ENCODE measurements at regions not wholly inside any gene's neighbourhood (a gene's known extent, or its start where the extent isn't known, plus 50 kb on each side); places are given as distances from the start of the nearest gene placed in this dataset.

DNA sequence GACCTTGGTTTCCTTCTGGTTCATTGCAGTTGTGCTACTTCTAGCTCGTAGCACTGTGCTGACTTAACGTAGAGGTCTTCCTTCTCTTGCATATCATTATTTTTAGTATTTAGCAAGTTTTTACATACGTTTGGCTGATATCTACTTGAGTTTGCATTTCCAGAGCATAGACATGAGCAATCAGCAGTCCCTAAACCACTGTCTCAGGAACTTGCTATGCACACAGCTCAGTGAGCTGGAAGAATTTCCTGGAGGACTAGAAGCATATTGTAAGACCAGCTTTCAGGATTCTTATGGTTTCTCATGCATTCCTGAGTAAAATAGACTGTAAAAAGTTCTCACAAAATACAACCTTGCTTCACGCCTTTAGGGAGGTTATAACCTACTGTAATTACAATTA, 226.7 kb upstream of the PDGFD start:
- CTCF ChIA-PET, result interaction anchor here (0.6 to 1.1 kb wide), 2 partner anchors 17 to 62 kb away, joined by 3 to 5 read pairs; no protein-coding TSS in a partner anchor
- no peaks in the 10 kb centered on the region for H3K36me3 ChIP-seq (ENCODE audit: control insufficient read depth in 2 of 2, insufficient read depth in 1 of 2, low read length in 2 of 2)
- no peaks in the 10 kb centered on the region for H3K9me3 ChIP-seq (ENCODE audit: control insufficient read depth, insufficient read depth, low read depth, low read length)
- POLR2A ChIA-PET, result no interaction called here
- no peaks in the 10 kb centered on the region for H3K4me1 ChIP-seq (ENCODE audit: control insufficient read depth, insufficient read depth, low read length)
- no peak overlapping the region for H3K27ac ChIP-seq (ENCODE audit: extremely low read depth, low read depth, low read length)
- TF ChIP-seq ZNF169 (tag by site-specific recombination; IDR thresholded peaks at IDR 0.05) (no peak), ZNF837 (tag by site-specific recombination; IDR thresholded peaks at IDR 0.05) (no peak), ZNF132 (tag by site-specific recombination; IDR thresholded peaks at IDR 0.05; ENCODE audit: borderline replicate concordance) (no peak), KLF16 (tag by site-specific recombination; IDR thresholded peaks at IDR 0.05) (no peak), ZXDB (tag by site-specific recombination; IDR thresholded peaks at IDR 0.05) (no peak), ZNF214 (tag by site-specific recombination; IDR thresholded peaks at IDR 0.05; ENCODE audit: borderline replicate concordance) (no peak), ZNF707 (tag by site-specific recombination; IDR thresholded peaks at IDR 0.05) (no peak), ZNF292 (tag by site-specific recombination; IDR thresholded peaks at IDR 0.05; ENCODE audit: borderline replicate concordance, low read depth) (no peak), ZNF426 (tag by site-specific recombination; IDR thresholded peaks at IDR 0.05) (no peak), KLF8 (tag by site-specific recombination; IDR thresholded peaks at IDR 0.05) (no peak), ZNF248 (tag by site-specific recombination; IDR thresholded peaks at IDR 0.05) (no peak)
- TF ChIP-seq, protein P1, sequence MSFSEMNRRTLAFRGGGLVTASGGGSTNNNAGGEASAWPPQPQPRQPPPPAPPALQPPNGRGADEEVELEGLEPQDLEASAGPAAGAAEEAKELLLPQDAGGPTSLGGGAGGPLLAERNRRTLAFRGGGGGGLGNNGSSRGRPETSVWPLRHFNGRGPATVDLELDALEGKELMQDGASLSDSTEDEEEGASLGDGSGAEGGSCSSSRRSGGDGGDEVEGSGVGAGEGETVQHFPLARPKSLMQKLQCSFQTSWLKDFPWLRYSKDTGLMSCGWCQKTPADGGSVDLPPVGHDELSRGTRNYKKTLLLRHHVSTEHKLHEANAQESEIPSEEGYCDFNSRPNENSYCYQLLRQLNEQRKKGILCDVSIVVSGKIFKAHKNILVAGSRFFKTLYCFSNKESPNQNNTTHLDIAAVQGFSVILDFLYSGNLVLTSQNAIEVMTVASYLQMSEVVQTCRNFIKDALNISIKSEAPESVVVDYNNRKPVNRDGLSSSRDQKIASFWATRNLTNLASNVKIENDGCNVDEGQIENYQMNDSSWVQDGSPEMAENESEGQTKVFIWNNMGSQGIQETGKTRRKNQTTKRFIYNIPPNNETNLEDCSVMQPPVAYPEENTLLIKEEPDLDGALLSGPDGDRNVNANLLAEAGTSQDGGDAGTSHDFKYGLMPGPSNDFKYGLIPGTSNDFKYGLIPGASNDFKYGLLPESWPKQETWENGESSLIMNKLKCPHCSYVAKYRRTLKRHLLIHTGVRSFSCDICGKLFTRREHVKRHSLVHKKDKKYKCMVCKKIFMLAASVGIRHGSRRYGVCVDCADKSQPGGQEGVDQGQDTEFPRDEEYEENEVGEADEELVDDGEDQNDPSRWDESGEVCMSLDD (tag by site-specific recombination; IDR thresholded peaks at IDR 0.05), result no peak
- TF ChIP-seq, protein P2, sequence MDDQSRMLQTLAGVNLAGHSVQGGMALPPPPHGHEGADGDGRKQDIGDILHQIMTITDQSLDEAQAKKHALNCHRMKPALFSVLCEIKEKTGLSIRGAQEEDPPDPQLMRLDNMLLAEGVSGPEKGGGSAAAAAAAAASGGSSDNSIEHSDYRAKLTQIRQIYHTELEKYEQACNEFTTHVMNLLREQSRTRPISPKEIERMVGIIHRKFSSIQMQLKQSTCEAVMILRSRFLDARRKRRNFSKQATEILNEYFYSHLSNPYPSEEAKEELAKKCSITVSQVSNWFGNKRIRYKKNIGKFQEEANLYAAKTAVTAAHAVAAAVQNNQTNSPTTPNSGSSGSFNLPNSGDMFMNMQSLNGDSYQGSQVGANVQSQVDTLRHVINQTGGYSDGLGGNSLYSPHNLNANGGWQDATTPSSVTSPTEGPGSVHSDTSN (CRISPR knock-in tag; IDR thresholded peaks at IDR 0.05), result no peak
- no peak overlapping the region for H3K4me3 ChIP-seq (ENCODE audit: low read depth, low read length)

DNA sequence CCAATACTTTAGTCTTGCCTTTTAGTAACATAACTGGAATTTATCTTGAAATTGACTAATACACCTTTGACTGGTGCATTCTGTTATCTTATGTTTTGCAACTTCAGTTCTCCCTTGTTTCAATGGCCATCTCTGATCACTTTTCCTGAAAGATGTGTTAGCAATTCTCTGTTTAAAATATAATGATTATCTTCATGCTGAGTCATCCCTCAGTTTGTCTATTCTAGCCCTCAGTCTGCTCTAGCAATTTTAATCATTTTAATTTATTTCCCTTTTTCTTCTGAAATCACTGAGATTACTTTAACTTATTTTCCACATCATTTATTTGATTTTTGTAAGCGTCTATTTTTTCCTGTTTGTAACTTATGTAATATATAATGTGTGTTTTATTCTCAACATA, 221.9 kb upstream of the PDGFD start:
- H3K27ac ChIP-seq (ENCODE audit: extremely low read depth, low read depth, low read length), result no peak overlapping the region
- H3K4me1 ChIP-seq (ENCODE audit: control insufficient read depth, insufficient read depth, low read length), result no peaks in the 10 kb centered on the region
- H3K4me3 ChIP-seq (ENCODE audit: low read depth, low read length), result no peak overlapping the region
- TF ChIP-seq TCF7L2 (IDR thresholded peaks at IDR 0.05; ENCODE audit: borderline replicate concordance, low read depth, low read length), result no peak
- TF ChIP-seq MZF1 (tag by site-specific recombination; IDR thresholded peaks at IDR 0.05; ENCODE audit: borderline replicate concordance), result no peak
- TF ChIP-seq, protein P3, sequence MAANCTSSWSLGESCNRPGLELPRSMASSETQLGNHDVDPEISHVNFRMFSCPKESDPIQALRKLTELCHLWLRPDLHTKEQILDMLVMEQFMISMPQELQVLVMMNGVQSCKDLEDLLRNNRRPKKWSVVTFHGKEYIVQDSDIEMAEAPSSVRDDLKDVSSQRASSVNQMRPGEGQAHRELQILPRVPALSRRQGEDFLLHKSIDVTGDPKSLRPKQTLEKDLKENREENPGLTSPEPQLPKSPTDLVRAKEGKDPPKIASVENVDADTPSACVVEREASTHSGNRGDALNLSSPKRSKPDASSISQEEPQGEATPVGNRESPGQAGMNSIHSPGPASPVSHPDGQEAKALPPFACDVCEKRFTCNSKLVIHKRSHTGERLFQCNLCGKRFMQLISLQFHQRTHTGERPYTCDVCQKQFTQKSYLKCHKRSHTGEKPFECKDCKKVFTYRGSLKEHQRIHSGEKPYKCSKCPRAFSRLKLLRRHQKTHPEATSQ (tag by site-specific recombination; IDR thresholded peaks at IDR 0.05), result no peak
- TF ChIP-seq ZNF555 (tag by site-specific recombination; conservative IDR thresholded peaks at IDR 0.05), result no peak
- no peak for TF ChIP-seq KLF7 (tag by site-specific recombination; IDR thresholded peaks at IDR 0.05; ENCODE audit: borderline replicate concordance)
- TF ChIP-seq, protein P4, sequence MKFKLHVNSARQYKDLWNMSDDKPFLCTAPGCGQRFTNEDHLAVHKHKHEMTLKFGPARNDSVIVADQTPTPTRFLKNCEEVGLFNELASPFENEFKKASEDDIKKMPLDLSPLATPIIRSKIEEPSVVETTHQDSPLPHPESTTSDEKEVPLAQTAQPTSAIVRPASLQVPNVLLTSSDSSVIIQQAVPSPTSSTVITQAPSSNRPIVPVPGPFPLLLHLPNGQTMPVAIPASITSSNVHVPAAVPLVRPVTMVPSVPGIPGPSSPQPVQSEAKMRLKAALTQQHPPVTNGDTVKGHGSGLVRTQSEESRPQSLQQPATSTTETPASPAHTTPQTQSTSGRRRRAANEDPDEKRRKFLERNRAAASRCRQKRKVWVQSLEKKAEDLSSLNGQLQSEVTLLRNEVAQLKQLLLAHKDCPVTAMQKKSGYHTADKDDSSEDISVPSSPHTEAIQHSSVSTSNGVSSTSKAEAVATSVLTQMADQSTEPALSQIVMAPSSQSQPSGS (tag by site-specific recombination; IDR thresholded peaks at IDR 0.05; ENCODE audit: low read depth), result no peak
- no peak for TF ChIP-seq ZNF174 (tag by site-specific recombination; IDR thresholded peaks at IDR 0.05)
- ChIA-PET CTCF (interaction anchor here (0.7 kb wide), 1 partner anchor 23 kb away, joined by 5 read pairs; no protein-coding TSS in a partner anchor), POLR2A (no interaction called here)
- no peaks in the 10 kb centered on the region for H3K36me3 ChIP-seq (ENCODE audit: control insufficient read depth in 2 of 2, insufficient read depth in 1 of 2, low read length in 2 of 2)
- H3K9me3 ChIP-seq (ENCODE audit: control insufficient read depth, insufficient read depth, low read depth, low read length), result no peaks in the 10 kb centered on the region

Measured in HEK293 (cell line).